Left lung (tissue), 4 donors: ENCODE measurements at regions not wholly inside any gene's neighbourhood (a gene's known extent, or its start where the extent isn't known, plus 50 kb on each side); places are given as distances from the start of the nearest gene placed in this dataset.

Experiments
- ATAC-seq: fragments of 200-7000 bp; cut with Tn5 transposase; one replicate; pipeline ENCODE4 v1.9.1; 2020; ENCODE audit warnings: moderate library complexity
- DNase-seq, 4 donors: peaks; one replicate each; pipeline ENCODE4 v3.0.0-alpha.2; 2013 to 2020
- H3K27ac ChIP-seq, 2 donors: fragments of 200-600 bp; sonication (generic) in 1 of 2; one replicate each; pipeline versions ENCODE4 v1.5.0 to v1.8.0; 2020 to 2021
- H3K27me3 ChIP-seq, 2 donors: fragments of 200-600 bp; sonication (generic) in 1 of 2; one replicate each; pipeline versions ENCODE4 v1.5.0 to v1.8.0; 2020 to 2021
- H3K36me3 ChIP-seq, 2 donors: fragments of 200-600 bp; sonication (generic) in 1 of 2; one replicate each; pipeline versions ENCODE4 v1.5.0 to v1.8.0; 2020 to 2021
- H3K4me1 ChIP-seq, 2 donors: fragments of 200-600 bp; one replicate each; pipeline ENCODE4 v1.8.0; 2021
- H3K4me3 ChIP-seq, 2 donors: fragments of 200-600 bp; sonication (generic) in 1 of 2; one replicate each; pipeline versions ENCODE4 v1.5.0 to v1.8.0; 2020 to 2021; ENCODE audit warnings: mild to moderate bottlenecking in 1 of 2
- H3K9me3 ChIP-seq, 2 donors: fragments of 200-600 bp; sonication (generic) in 1 of 2; one replicate each; pipeline versions ENCODE4 v1.5.0 to v1.8.0; 2020 to 2021
- CTCF ChIP-seq, 2 donors: fragments of 200-600 bp; sonication (generic) in 1 of 2; IDR thresholded peaks; one replicate each; pipeline versions ENCODE4 v1.5.0 to v1.8.0; 2021; ENCODE audit warnings: antibody characterized with exemption in 2 of 2
- intact Hi-C, 2 donors: fragments of 100-400 bp; cut with DNase I; formaldehyde crosslinking; loops; one replicate each; pipeline versions ENCODE4 v1.11.2 to v1.14.2; 2022
- donor health status: DM: no; HTN: yes; CAD: no.
- donor health status: DM: no; HTN: no; CAD: no.

- H3K4me3 ChIP-seq: no peak overlapping the region
- H3K27me3 ChIP-seq: no peaks in the 10 kb centered on the region
- no peak for TF ChIP-seq CTCF (IDR thresholded peaks at IDR 0.05)
- intact Hi-C loops: no loop called here
- H3K27ac ChIP-seq: no peak overlapping the region
- no peaks in the 10 kb centered on the region for H3K36me3 ChIP-seq
- ATAC-seq: no peak
- no peaks in the 10 kb centered on the region for H3K4me1 ChIP-seq
- DNase-seq: no peak
- H3K9me3 ChIP-seq: peaks cover 0 to 6% of the 10 kb centered on the region in 2 donors
These were observed 136.4 kb upstream of the ITGB1 start for GRCh38 chr10:33094263-33095051.

DNA sequence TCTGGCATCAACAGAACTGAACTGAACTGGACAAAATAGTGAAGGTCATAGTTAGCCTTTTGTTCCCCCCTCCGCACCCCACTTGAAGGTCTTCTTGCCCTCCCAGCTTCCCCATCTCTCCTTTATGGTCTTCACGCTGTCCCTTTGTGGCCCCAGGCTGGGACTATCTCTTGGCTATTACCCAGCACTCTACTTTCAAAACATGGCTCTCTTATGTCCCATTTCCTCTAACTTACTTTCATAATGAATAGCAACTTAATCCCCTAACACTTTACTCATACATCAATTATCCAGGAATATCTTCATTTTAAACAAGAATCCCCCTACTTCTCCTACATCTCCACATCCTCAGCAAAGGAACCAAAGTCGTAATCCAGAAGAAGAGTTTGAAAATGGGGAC lies 135.3 kb upstream of the ITGB1 start:
- no peak overlapping the region for H3K27ac ChIP-seq
- no peaks in the 10 kb centered on the region for H3K4me1 ChIP-seq
- no peak for TF ChIP-seq CTCF (IDR thresholded peaks at IDR 0.05)
- intact Hi-C loops: no loop called here
- no peaks in the 10 kb centered on the region for H3K36me3 ChIP-seq
- H3K9me3 ChIP-seq: peaks cover 0 to 6% of the 10 kb centered on the region in 2 donors
- no peak overlapping the region for H3K4me3 ChIP-seq
- ATAC-seq (no peak), DNase-seq (no peak)
- H3K27me3 ChIP-seq: no peaks in the 10 kb centered on the region

DNA sequence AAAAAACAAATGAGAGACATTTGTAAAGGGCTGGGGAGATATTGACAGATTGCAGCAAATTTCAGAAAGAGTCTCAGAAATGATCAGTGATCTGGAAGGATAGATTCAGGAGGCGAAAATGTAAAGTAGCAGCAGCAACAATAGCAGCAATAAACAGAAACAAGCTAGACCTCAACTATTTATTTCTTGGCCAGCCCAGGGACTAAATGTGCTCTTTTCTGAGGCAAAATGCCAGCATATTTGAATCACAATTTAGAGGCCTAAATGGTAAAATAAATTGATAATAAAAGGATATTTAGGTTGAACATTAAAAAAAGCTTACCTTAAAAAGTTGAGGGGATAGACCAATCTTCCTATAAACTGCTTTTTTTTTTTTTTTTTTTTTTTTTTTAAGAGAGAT lies 134.6 kb upstream of the ITGB1 start:
- Histone ChIP-seq H3K9me3 (peaks cover 0 to 6% of the 10 kb centered on the region in 2 donors), H3K36me3 (no peaks in the 10 kb centered on the region), H3K27ac (no peak overlapping the region), H3K4me3 (no peak overlapping the region), H3K27me3 (no peaks in the 10 kb centered on the region), H3K4me1 (no peaks in the 10 kb centered on the region)
- intact Hi-C loops: no loop called here
- no peak for ATAC-seq
- no peak for DNase-seq
- TF ChIP-seq CTCF (IDR thresholded peaks at IDR 0.05): no peak

DNA sequence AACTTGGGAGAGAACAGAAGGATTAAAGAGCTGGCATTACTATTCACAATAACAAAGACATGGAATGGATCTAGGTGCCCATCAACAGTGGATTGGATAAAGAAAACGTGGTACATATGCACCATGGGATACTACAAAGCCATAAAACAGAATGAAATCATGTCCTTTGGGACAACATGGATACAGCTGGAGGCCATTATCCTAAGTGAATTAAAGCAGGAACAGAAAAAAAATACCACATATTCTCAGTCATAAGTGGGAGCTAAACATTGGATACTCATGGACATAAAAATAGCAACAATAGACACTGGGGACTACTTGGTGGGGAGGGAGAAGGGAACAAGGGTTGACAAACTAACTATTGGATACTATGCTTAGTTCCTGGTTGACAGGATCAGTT lies 133.2 kb upstream of the ITGB1 start:
- no peaks in the 10 kb centered on the region for H3K36me3 ChIP-seq
- peaks cover 0 to 6% of the 10 kb centered on the region in 2 donors for H3K9me3 ChIP-seq
- no peak for DNase-seq
- no peaks in the 10 kb centered on the region for H3K4me1 ChIP-seq
- no peak for TF ChIP-seq CTCF (IDR thresholded peaks at IDR 0.05)
- intact Hi-C loops: no loop called here
- no peak overlapping the region for H3K4me3 ChIP-seq
- H3K27me3 ChIP-seq: no peaks in the 10 kb centered on the region
- H3K27ac ChIP-seq: no peak overlapping the region
- ATAC-seq: no peak

DNA sequence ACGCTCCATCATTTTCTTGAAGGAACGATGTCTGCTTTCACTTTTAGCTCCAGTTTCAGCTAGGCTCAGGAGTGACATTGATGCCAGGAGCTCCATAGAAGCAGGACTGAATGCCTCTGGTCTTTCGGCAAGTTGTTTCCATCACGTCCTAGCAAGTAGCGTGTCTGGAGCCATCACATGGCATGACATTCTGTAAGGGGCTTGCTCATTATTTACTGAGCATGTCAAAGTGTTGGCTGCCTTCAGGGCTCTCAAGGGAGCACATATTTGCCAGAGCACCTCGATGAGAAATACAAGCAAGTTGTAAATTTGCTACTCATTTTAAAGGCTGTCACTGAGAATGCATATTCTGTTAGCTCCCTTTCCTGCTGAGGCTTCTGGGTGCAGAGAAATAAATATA lies 131.0 kb upstream of the ITGB1 start:
- H3K27ac ChIP-seq: no peak overlapping the region
- TF ChIP-seq CTCF (IDR thresholded peaks at IDR 0.05): no peak
- no peaks in the 10 kb centered on the region for H3K36me3 ChIP-seq
- H3K27me3 ChIP-seq: no peaks in the 10 kb centered on the region
- no peaks in the 10 kb centered on the region for H3K4me1 ChIP-seq
- intact Hi-C loops: no loop called here
- no peak overlapping the region for H3K4me3 ChIP-seq
- DNase-seq (no peak), ATAC-seq (no peak)
- H3K9me3 ChIP-seq: no peaks in the 10 kb centered on the region
